ENCODE measurements at regions not wholly inside any gene's neighbourhood (a gene's known extent, or its start where the extent isn't known, plus 50 kb on each side); places are given as distances from the start of the nearest gene placed in this dataset.
"Not testable (repeated sequence)": the region's sequence is repeated elsewhere in the genome, so short reads cannot be mapped to it uniquely, and the experiment has no call there.

- H3K36me3 ChIP-seq = no peaks in the 10 kb centered on the region
- no peak overlapping the region for H3K4me3 ChIP-seq
- intact Hi-C loops (cut with micrococcal nuclease) = no loop called here
- no peak for DNase-seq
- H3K27me3 ChIP-seq (ENCODE audit: low read depth) = no peaks in the 10 kb centered on the region
- TF ChIP-seq CTCF (IDR thresholded peaks at IDR 0.05; ENCODE audit: borderline replicate concordance) = no peak
- H3K4me1 ChIP-seq = no peaks in the 10 kb centered on the region
- peaks cover under 1% of the 10 kb centered on the region for H3K9me3 ChIP-seq (replicated peaks)
- no peak overlapping the region for H3K27ac ChIP-seq (replicated peaks)
Measured at GRCh38 chr6:76834399-76834798, 628.9 kb downstream of the HTR1B start.

- Histone ChIP-seq H3K4me1 (no peaks in the 10 kb centered on the region), H3K4me3 (no peak overlapping the region), H3K9me3 (replicated peaks) (peaks cover 13% of the 10 kb centered on the region), H3K27me3 (ENCODE audit: low read depth) (no peaks in the 10 kb centered on the region), H3K27ac (replicated peaks) (no peak overlapping the region), H3K36me3 (no peaks in the 10 kb centered on the region)
- DNase-seq = no peak
- no peak for TF ChIP-seq CTCF (IDR thresholded peaks at IDR 0.05; ENCODE audit: borderline replicate concordance)
- intact Hi-C loops (cut with micrococcal nuclease) = no loop called here
Measured at GRCh38 chr6:76831299-76831698, 632.0 kb downstream of the HTR1B start.

- intact Hi-C loops (cut with micrococcal nuclease); H3K27ac ChIP-seq (replicated peaks); H3K27me3 ChIP-seq (ENCODE audit: low read depth); H3K4me1 ChIP-seq; DNase-seq; H3K36me3 ChIP-seq; H3K4me3 ChIP-seq: not testable (repeated sequence)
- H3K9me3 ChIP-seq (replicated peaks) = peaks cover 45% of the 10 kb centered on the region
Measured at GRCh38 chr6:76823578-76823977, 639.7 kb downstream of the HTR1B start.

GRCh38 chr6:76818451-76818850 is 644.8 kb downstream of the HTR1B start:
- Histone ChIP-seq H3K27ac (replicated peaks) (no peak overlapping the region), H3K27me3 (ENCODE audit: low read depth) (no peaks in the 10 kb centered on the region), H3K4me1 (peaks cover 8% of the 10 kb centered on the region), H3K9me3 (replicated peaks) (peaks cover 22% of the 10 kb centered on the region), H3K36me3 (no peaks in the 10 kb centered on the region), H3K4me3 (no peak overlapping the region)
- intact Hi-C loops (cut with micrococcal nuclease) = no loop called here
- no peak for TF ChIP-seq CTCF (IDR thresholded peaks at IDR 0.05; ENCODE audit: borderline replicate concordance)
- no peak for DNase-seq

- H3K27ac ChIP-seq (replicated peaks) = no peak overlapping the region
- no peaks in the 10 kb centered on the region for H3K27me3 ChIP-seq (ENCODE audit: low read depth)
- no peaks in the 10 kb centered on the region for H3K36me3 ChIP-seq
- DNase-seq = no peak
- intact Hi-C loops (cut with micrococcal nuclease) = no loop called here
- TF ChIP-seq CTCF (IDR thresholded peaks at IDR 0.05; ENCODE audit: borderline replicate concordance) = no peak
- peaks cover 8% of the 10 kb centered on the region for H3K4me1 ChIP-seq
- peaks cover 12% of the 10 kb centered on the region for H3K9me3 ChIP-seq (replicated peaks)
- no peak overlapping the region for H3K4me3 ChIP-seq
Measured at GRCh38 chr6:76817429-76817828, 645.9 kb downstream of the HTR1B start.

GRCh38 chr6:76814496-76815458 is 648.5 kb downstream of the HTR1B start:
- Histone ChIP-seq H3K36me3 (no peaks in the 10 kb centered on the region), H3K27ac (replicated peaks) (peak overlapping the region; percentile 34), H3K4me1 (peaks cover 8% of the 10 kb centered on the region), H3K9me3 (replicated peaks) (no peaks in the 10 kb centered on the region), H3K4me3 (peak overlapping the region; percentile 8), H3K27me3 (ENCODE audit: low read depth) (no peaks in the 10 kb centered on the region)
- TF ChIP-seq CTCF (IDR thresholded peaks at IDR 0.05; ENCODE audit: borderline replicate concordance) = no peak
- intact Hi-C loops (cut with micrococcal nuclease) = no loop called here
- no peak for DNase-seq
